Choroid plexus epithelial cell (primary cell): ENCODE measurements at regions not wholly inside any gene's neighbourhood (a gene's known extent, or its start where the extent isn't known, plus 50 kb on each side); places are given as distances from the start of the nearest gene placed in this dataset.

Experiments used
- DNase-seq: peaks from one replicate; pipeline ENCODE4 v3.0.0-alpha.2; 2010; ENCODE audit warnings: low read depth
- H3K4me3 ChIP-seq: 2 replicates; pipeline ENCODE4 v1.5.1; 2011; ENCODE audit warnings: low read depth, mild to moderate bottlenecking, control low read depth, low read length, moderate library complexity
- TF ChIP-seq, protein P1 (sequence below): conservative IDR thresholded peaks from 2 replicates; pipeline ENCODE4 v1.5.1; 2011; ENCODE audit warnings: low read depth, mild to moderate bottlenecking, control low read depth, inconsistent platforms, low read length, moderate library complexity

DNA sequence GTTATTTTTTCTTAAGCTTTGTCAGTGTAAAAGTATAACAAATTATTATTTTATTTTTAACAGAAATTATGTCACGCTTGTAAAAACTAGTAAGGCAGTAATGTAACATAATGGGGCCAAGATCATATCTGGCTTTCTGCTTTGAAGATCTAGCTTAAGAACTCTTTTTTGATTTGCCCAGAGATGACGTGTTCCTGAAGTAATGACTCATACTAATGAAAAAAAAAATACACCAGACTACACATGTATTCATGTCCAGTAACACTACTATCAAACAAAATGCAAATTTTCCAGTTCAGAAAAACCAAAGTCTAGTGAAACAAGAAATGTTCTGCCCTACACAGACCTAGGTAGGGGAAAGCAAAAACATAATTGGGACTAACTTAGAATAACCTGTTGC lies 432.2 kb upstream of the ATXN7L3B start:
- peak; percentile 3 for DNase-seq
- TF ChIP-seq, protein P1, sequence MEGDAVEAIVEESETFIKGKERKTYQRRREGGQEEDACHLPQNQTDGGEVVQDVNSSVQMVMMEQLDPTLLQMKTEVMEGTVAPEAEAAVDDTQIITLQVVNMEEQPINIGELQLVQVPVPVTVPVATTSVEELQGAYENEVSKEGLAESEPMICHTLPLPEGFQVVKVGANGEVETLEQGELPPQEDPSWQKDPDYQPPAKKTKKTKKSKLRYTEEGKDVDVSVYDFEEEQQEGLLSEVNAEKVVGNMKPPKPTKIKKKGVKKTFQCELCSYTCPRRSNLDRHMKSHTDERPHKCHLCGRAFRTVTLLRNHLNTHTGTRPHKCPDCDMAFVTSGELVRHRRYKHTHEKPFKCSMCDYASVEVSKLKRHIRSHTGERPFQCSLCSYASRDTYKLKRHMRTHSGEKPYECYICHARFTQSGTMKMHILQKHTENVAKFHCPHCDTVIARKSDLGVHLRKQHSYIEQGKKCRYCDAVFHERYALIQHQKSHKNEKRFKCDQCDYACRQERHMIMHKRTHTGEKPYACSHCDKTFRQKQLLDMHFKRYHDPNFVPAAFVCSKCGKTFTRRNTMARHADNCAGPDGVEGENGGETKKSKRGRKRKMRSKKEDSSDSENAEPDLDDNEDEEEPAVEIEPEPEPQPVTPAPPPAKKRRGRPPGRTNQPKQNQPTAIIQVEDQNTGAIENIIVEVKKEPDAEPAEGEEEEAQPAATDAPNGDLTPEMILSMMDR, result no peak
- no peak overlapping the region for H3K4me3 ChIP-seq

DNA sequence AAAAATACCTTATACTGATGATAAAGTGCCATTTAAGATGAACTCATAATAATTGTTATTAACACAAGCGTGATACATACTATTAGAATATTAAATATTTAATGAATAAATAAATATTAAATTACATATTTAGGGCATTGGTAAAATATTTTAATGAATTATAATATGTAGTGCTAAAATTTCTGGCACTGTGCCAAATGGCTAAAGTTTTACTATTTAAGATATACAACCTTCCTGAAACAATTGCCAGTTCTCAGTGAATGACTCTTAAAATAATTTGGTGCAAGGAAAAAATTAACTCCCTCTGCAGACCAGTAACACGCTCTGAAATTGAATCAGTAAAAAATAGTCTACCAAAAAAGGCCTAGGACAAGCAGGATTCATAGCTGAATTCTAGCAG lies 428.9 kb upstream of the ATXN7L3B start:
- no peak overlapping the region for H3K4me3 ChIP-seq
- TF ChIP-seq, protein P1, result no peak

DNA sequence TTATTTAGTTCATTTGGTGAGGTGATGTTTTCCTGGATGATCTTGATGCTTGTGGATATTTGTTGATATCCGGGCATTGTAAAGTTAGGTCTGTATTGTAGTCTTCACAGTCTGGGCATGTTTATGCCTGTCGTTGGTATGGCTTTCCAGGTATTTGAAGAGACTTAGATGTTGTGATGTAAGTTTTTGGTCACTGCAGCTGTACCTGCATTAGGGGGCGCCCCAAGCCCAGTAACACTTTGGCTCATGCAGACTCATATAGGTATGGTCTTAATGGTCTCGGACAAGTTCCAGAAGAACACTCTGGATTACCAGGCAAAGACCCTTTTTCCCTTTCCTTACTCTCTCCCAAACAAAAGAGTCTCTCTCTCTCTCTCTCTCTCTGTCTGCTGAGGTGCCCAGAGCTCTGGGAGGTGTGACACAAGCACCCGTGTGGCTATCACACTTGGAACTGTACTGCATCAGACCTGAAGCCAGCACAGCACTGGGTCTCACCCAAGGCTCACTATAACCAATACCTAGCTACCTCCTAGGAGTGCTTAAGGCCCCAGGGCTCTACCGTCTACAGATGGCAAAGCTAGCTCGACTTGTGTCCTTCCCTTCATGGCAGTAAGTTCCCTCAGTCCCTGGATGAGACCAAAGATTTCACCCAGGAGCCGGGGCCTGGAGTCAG lies 425.8 kb upstream of the ATXN7L3B start:
- no peak overlapping the region for H3K4me3 ChIP-seq
- DNase-seq, result peak; percentile 33
- TF ChIP-seq, protein P1, result peak; percentile 52

More for the DNA sequence above, 428.9 kb upstream of the ATXN7L3B start:
- DNase-seq, result no peak

DNA sequence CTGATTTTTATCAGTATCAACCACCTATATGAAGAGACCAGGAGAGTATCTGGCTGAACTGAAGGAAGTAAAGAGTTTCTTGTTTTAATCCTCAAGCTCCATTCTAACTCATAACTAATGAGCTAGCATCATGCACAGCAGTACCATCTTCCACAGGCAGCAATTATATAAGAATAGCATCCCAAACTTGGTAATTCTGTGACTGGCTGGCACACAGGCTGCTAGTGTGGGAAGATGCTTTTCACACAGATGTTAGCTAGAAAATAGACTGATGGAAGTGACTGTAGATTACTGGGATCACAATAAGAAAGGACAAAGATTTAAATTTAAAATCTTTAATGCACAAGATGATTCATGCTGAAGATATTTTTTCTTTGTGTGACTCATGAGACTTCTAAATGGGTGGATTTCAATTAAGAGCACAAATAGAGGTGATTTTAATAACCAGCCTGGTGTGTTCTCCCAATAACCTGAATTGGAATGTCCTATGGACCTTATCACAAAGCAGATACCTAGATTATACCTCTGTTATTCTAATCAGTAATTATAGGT lies 417.7 kb upstream of the ATXN7L3B start:
- DNase-seq, result no peak
- TF ChIP-seq, protein P1, result no peak
- no peak overlapping the region for H3K4me3 ChIP-seq

DNA sequence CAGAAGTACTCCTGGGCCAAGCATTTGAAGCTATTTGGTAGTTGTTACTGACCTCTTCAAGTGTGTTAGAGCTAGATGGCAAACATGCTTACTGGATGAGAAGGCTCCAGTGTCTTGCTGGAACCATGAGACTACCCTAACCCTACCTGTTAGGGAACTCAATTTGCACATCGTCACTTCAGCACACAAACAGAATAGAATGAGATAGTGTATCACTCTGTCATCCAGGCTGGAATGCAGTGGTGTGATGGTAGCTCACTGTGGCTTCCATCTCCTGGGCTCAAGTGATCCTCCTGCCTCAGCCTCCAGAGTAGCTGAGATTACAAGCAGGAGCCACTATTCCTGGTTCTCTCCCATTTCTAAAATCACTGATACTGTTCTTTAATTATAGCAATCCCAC lies 417.0 kb upstream of the ATXN7L3B start:
- no peak for DNase-seq
- no peak overlapping the region for H3K4me3 ChIP-seq
- TF ChIP-seq, protein P1, result no peak

DNA sequence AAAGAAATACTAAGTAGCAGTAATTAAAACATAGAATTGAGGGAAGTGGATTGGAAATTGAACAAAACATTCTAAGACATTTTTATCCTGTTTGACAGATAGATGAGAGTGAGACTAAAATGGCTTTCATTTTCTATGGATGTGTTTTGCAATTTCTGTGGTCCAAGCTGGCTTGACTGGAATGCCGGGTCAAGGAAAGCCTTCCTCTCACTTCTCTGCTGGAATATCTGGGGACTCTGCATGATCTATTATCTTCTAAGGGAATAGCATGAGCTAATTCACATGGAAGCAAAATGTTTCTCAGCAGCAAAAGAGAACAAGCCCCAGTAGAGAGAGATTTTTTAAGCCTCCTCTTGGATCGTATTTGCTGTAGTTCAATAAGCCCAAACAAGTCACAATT lies 407.9 kb upstream of the ATXN7L3B start:
- peak; percentile 44 for DNase-seq

More for the DNA sequence above, 407.9 kb upstream of the ATXN7L3B start:
- TF ChIP-seq, protein P1, result no peak
- H3K4me3 ChIP-seq, result no peak overlapping the region
